Suprapubic skin (tissue), 4 donors: ENCODE measurements at regions not wholly inside any gene's neighbourhood (a gene's known extent, or its start where the extent isn't known, plus 50 kb on each side); places are given as distances from the start of the nearest gene placed in this dataset.
"Not testable (repeated sequence)": the region's sequence is repeated elsewhere in the genome, so short reads cannot be mapped to it uniquely, and the experiment has no call there.

Experiments used
- DNase-seq, 2 donors: peaks; one replicate each; pipeline ENCODE4 v3.0.0-alpha.2; 2019; ENCODE audit warnings: low spot score in 2 of 2
- H3K27ac ChIP-seq: fragments of 200-600 bp; sonication (generic); one replicate; pipeline ENCODE4 v1.5.1; 2019
- H3K27me3 ChIP-seq: fragments of 200-600 bp; sonication (generic); one replicate; pipeline ENCODE4 v1.5.1; 2019
- H3K36me3 ChIP-seq: fragments of 200-600 bp; sonication (generic); one replicate; pipeline ENCODE4 v1.5.1; 2019
- H3K4me1 ChIP-seq: fragments of 200-600 bp; sonication (generic); one replicate; pipeline ENCODE4 v1.5.1; 2019
- H3K4me3 ChIP-seq: fragments of 200-600 bp; sonication (generic); one replicate; pipeline ENCODE4 v1.5.1; 2019; ENCODE audit warnings: mild to moderate bottlenecking
- H3K9me3 ChIP-seq: fragments of 200-600 bp; sonication (generic); one replicate; pipeline ENCODE4 v1.5.1; 2019
- EP300 ChIP-seq: sonication (generic); formaldehyde crosslinking; IDR thresholded peaks from one replicate; pipeline ENCODE4 v1.6.1; 2017; ENCODE audit warnings: antibody characterized with exemption
- POLR2A ChIP-seq, 2 donors: fragments of 450-650 bp; IDR thresholded peaks; one replicate each; pipeline ENCODE4 v1.6.1; 2017; ENCODE audit warnings: antibody characterized with exemption in 2 of 2, mild to moderate bottlenecking in 2 of 2, moderate library complexity in 2 of 2
- POLR2AphosphoS5 ChIP-seq, 3 donors: sonication (generic); formaldehyde crosslinking; IDR thresholded peaks; one replicate each; pipeline ENCODE4 v1.6.1; 2017; ENCODE audit warnings: antibody characterized with exemption in 3 of 3
- WGBS: methylation state at CpG from one replicate; pipeline ENCODE4 v1.1.5; 2018; 5-methylcytosine and 5-hydroxymethylcytosine counted together
- TF ChIP-seq, protein P1 (sequence below), 2 donors: fragments of 200-600 bp in 1 of 2; fragments of 450-650 bp in 1 of 2; sonication (generic) in 1 of 2; IDR thresholded peaks; one replicate each; pipeline ENCODE4 v1.5.1; 2016 to 2019; ENCODE audit warnings: antibody characterized with exemption in 2 of 2, mild to moderate bottlenecking in 1 of 2, moderate library complexity in 1 of 2

DNA sequence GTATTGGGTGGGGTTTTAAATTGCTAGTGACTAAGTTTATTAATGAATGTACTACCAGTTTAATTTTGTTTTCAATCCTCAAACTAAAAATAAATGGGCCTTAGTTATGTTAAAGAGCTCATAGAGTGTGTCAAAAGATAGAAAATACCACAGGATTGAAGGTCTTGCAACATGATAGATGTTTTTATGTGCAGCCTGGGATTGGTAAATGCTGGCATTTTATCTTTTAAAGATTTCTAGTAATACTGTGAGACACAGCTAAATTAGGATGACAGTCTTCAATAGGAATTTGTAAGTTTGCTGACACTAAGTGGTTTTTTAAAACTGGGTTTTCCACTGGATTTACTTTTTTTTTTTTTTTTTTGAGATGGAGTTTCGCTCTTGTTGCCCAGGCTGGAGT, 122.3 kb downstream of the HAUS1 start:
- WGBS, result 88% methylated on average over 1 of the region's 1 CpG
- no peak for TF ChIP-seq EP300
- TF ChIP-seq, protein P1, sequence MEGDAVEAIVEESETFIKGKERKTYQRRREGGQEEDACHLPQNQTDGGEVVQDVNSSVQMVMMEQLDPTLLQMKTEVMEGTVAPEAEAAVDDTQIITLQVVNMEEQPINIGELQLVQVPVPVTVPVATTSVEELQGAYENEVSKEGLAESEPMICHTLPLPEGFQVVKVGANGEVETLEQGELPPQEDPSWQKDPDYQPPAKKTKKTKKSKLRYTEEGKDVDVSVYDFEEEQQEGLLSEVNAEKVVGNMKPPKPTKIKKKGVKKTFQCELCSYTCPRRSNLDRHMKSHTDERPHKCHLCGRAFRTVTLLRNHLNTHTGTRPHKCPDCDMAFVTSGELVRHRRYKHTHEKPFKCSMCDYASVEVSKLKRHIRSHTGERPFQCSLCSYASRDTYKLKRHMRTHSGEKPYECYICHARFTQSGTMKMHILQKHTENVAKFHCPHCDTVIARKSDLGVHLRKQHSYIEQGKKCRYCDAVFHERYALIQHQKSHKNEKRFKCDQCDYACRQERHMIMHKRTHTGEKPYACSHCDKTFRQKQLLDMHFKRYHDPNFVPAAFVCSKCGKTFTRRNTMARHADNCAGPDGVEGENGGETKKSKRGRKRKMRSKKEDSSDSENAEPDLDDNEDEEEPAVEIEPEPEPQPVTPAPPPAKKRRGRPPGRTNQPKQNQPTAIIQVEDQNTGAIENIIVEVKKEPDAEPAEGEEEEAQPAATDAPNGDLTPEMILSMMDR (IDR thresholded peaks at IDR 0.05), result no peak
- Histone ChIP-seq H3K27ac (no peak overlapping the region), H3K4me3 (no peak overlapping the region), H3K36me3 (no peaks in the 10 kb centered on the region), H3K4me1 (no peaks in the 10 kb centered on the region), H3K9me3 (no peaks in the 10 kb centered on the region), H3K27me3 (no peaks in the 10 kb centered on the region)
- DNase-seq, result no peak

DNA sequence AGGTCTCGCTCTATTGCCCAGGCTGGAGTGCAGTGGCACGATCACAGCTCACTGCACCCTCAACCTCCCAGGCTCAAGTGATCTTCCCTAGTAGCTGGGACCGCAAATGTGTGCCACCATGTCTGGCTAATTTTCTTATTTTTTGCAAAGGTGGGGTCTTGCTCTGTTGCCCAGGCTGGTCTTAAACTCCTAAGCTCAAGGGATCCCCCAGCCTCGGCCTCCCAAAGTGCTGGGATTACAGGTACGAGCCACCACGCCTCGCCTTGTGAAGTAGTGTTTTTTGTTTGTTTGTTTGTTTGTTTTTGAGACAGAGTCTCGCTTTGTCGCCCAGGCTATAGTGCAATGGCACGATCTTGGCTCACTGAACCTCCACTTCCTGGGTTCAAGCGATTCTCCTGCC, 125.5 kb downstream of the HAUS1 start:
- H3K4me1 ChIP-seq, DNase-seq, H3K9me3 ChIP-seq, H3K27ac ChIP-seq, H3K36me3 ChIP-seq, H3K27me3 ChIP-seq, H3K4me3 ChIP-seq: not testable (repeated sequence)
- WGBS, result 97% methylated on average over 11 of the region's 11 CpGs

DNA sequence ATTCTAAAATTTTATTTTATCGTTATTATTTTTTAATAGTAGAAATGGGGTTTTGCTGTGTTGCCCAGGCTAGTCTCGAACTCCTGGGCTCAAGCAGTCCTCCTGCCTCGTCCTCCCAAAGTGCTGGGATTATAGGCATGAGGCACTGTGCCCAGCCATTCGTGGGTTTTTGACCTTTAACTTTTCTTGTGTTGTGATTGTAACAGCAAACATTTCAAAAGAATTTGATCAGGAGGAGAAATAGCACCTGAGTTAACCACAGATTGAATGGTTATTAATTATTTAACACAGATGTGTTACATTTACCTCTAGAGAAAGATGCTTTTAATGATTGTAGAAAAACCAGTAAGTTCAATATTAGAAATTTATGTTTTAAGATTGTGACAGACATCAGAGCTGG, 132.0 kb downstream of the HAUS1 start:
- Histone ChIP-seq H3K4me3 (no peak overlapping the region), H3K27ac (no peak overlapping the region)

DNA sequence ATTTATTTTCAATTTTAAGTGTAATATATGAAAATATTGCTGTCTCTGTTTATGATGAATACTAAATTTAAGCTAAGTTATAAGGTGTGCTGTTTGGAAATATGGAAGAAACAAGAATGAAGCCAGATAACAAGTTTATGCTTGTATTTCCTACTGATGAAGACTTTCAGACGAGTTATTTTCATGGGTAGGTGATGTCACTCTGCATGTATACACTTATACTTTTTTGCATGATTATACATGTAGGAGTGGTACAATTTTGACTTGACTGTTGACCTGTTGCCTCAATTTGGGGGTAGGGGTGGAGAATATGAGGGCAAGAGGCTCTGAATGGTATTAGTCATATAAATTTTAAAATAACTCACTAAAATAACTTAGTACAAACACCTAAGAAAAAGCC, 133.7 kb downstream of the HAUS1 start:
- Histone ChIP-seq H3K27me3 (no peaks in the 10 kb centered on the region), H3K4me1 (peaks cover 29% of the 10 kb centered on the region), H3K36me3 (no peaks in the 10 kb centered on the region), H3K27ac (no peak overlapping the region), H3K4me3 (no peak overlapping the region), H3K9me3 (no peaks in the 10 kb centered on the region)
- no peak for DNase-seq
- WGBS, result 60% methylated on average over 1 of the region's 1 CpG
- TF ChIP-seq, protein P1 (IDR thresholded peaks at IDR 0.05), result no peak
- no peak for TF ChIP-seq POLR2AphosphoS5 (IDR thresholded peaks at IDR 0.05)

More for the DNA sequence above, 132.0 kb downstream of the HAUS1 start:
- TF ChIP-seq, protein P1 (IDR thresholded peaks at IDR 0.05), result no peak
- TF ChIP-seq POLR2A (IDR thresholded peaks at IDR 0.05) (no peak), EP300 (no peak), POLR2AphosphoS5 (IDR thresholded peaks at IDR 0.05) (no peak)
- no peaks in the 10 kb centered on the region for H3K27me3 ChIP-seq
- DNase-seq, result no peak
- WGBS, result 76% methylated on average over 4 of the region's 4 CpGs
- no peaks in the 10 kb centered on the region for H3K9me3 ChIP-seq
- peaks cover 29% of the 10 kb centered on the region for H3K4me1 ChIP-seq
- H3K36me3 ChIP-seq, result no peaks in the 10 kb centered on the region

DNA sequence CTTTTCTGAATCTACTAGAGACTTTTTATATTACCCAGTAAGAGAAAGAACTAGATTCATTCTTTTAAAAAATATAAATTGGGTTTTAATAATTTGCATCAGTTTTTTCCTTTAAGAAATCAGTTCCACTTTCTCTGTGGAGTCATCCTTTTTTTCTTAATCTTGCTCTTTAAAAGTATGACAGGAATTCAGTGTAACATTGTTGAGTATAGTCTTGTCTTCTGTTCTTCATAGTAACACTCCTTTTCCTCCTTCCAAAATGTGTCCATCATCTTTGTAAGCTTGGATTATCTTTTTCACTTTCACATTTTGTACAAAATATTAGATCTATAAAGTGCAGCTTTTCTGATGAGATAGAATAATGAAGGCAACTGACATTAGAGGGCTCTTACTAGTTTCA, 135.4 kb downstream of the HAUS1 start:
- Histone ChIP-seq H3K4me1 (peaks cover 25% of the 10 kb centered on the region), H3K4me3 (no peak overlapping the region), H3K27me3 (no peaks in the 10 kb centered on the region), H3K27ac (no peak overlapping the region), H3K9me3 (no peaks in the 10 kb centered on the region), H3K36me3 (no peaks in the 10 kb centered on the region)
- no peak for DNase-seq
- TF ChIP-seq EP300 (no peak), POLR2AphosphoS5 (IDR thresholded peaks at IDR 0.05) (no peak), POLR2A (IDR thresholded peaks at IDR 0.05) (no peak)
- TF ChIP-seq, protein P1 (IDR thresholded peaks at IDR 0.05), result no peak

DNA sequence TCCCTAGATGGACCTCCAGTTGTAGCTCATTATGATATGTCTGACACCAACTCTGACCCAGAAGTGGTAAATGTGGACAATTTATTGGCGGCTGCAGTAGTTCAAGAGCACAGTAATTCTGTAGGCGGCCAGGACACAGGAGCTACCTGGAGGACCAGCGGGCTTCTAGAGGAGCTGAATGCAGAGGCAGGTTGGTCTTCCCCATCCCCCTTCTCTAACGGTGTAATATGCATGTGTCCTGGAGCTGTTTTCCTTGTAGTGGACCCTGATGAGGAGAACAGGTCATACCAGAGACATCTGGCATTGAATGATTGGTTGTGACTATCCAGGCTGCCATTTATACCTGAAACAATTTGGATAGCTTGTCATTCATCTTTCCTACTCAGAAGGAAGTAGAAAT, 135.8 kb downstream of the HAUS1 start:
- TF ChIP-seq POLR2A (IDR thresholded peaks at IDR 0.05), result no peak
- TF ChIP-seq POLR2AphosphoS5 (IDR thresholded peaks at IDR 0.05), result no peak
- no peak for TF ChIP-seq EP300
- TF ChIP-seq, protein P1 (IDR thresholded peaks at IDR 0.05), result no peak
- WGBS, result 100% methylated on average over 3 of the region's 4 CpGs
- Histone ChIP-seq H3K4me3 (no peak overlapping the region), H3K27ac (no peak overlapping the region), H3K36me3 (no peaks in the 10 kb centered on the region), H3K27me3 (no peaks in the 10 kb centered on the region), H3K4me1 (peaks cover 20% of the 10 kb centered on the region), H3K9me3 (no peaks in the 10 kb centered on the region)
- DNase-seq, result no peak

DNA sequence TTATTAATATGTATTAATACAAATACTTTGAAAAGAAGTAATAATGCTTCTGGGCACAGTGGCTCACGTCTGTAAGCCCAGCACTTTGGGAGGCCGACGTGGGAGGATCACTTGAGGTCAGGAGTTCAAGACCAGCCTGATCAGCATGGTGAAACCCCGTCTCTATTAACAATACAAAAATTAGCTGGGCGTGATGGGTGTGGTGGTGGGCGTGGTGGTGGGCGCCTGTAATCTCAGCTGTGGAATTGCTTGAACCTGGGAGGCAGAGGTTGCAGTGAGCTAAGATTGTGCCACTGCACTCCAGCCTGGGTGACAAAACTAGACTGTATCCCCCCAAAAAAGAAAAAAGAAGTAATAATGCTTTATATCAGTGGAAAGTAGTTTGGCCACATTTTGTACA, 137.2 kb downstream of the HAUS1 start:
- DNase-seq, H3K9me3 ChIP-seq, H3K4me3 ChIP-seq, H3K36me3 ChIP-seq, H3K27ac ChIP-seq, H3K27me3 ChIP-seq: not testable (repeated sequence)
- WGBS, result 90% methylated on average over 7 of the region's 7 CpGs
- H3K4me1 ChIP-seq, result peaks cover 11% of the 10 kb centered on the region
